NCI-H2171 (cell line): ENCODE measurements at regions not wholly inside any gene's neighbourhood (a gene's known extent, or its start where the extent isn't known, plus 50 kb on each side); places are given as distances from the start of the nearest gene placed in this dataset.

ENCODE experiments used
- DNase-seq: peaks from one replicate; lab custom pipeline; 2025; lab: John Stamatoyannopoulos, UW

DNA sequence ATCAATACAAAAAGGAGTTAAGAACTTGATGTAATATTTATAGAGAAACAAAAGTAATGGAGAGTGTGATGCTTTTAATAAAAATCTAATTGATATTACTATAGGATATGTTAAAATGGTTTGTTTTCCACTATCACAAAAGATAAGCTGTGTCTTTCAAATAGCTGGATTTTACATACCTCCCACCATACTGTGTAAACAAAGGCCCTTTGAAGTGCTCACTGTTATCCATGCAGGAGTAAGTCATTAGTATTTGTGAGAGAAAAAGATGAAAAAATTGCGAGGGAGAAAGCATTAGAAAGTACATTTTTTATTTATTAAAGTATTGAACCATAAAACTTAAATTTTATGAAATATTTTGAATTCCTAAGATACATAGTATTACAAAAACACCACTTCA lies 733.0 kb downstream of the GRIK2 start:
- DNase-seq = no peak

GRCh38 chr6:102127253-102127652 lies 733.7 kb downstream of the GRIK2 start:
- no peak for DNase-seq

DNA sequence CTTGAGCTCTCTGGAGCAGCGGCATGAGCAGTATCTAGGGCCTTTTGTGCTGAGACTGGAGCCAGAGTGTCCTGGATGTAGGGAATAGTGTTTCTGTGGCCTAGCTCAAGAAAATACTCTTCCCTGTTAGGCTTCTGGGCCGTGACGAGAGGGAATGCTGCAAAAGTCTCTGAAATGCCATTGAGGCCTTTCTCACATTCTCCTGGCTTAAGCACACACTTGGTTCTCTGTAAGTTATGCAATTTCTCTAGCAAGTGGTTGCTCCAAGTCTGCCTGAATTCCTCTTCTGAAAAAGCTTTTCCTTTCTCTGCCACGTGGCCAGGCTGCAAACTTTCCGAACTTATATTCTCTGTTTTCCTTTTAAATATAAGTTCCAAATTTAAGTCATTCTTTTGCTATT lies 744.4 kb downstream of the GRIK2 start:
- no peak for DNase-seq

DNA sequence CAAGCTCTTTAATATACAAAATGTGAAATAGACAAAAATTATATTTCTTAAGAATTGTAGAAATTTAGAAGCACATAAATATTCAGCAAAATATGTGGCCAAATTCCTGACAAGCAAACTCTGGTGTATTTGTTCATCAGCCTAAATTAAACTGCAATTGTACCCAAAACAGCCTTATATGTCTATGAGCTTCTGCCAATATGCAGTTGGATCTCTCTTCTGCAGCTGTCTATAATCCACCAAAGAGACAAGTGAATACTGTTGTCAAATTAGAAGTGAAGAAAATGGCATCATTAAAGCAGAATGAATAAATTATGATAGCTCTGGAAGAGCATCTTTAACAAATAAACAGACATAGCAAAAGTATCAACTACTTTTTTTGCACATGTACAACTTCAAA lies 755.7 kb downstream of the GRIK2 start:
- DNase-seq = no peak

DNA sequence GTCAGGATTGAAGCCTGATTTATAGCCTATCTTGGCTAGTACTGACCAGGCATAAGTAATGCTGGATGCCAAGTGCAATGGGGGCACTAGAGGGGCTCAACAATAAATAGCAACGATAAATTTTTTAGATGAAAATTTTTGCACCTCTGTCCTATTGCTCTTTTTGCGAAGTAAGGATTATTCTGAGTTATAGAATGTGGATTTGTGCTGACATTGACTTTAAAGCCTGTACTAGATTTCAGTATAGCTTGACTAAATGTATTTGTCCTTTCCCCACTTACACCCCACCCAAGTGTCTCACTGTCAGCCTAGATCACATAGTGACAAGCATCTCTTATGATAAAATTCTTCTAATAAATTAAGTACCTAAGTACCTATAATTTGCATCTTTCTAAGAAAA lies 757.0 kb downstream of the GRIK2 start:
- no peak for DNase-seq

DNA sequence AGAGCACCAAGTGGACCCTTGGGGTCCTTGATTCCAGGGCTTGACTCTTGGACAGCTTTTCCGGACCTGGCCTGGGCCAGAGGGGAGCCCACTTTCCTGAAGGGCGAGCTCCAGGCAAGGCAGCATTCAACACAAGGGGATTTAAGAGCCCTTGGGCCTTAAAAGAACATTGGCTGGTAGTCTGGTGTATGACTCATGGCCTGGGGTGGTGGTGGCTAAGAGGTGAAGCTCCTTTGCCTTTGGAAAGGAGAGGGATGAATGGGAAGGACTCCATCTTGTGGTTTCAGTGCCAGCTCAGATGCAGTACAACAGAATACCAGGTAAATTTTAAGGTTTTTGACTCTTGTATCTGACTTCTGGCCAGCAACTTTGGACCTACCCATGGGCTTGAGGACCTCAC lies 760.7 kb downstream of the GRIK2 start:
- DNase-seq = no peak

DNA sequence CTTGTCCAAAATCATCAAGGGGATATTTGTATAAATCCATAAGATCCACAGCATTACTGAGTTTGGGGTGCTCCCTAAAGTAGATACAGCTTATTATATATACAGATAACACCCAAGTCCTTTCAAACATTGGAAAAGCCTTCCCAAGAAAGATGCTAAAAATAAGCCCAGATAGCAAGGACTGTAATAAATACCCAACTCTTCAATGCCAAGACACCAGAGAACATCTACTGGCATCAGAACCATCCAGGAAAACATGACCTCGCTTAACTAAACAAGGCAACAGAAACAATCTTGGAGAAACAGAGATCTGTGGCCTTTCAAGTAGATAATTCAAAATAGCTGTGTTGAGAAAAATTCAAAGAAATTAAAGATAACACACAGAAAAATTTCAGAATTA lies 761.4 kb downstream of the GRIK2 start:
- no peak for DNase-seq

GRCh38 chr6:102169802-102170201 lies 776.3 kb downstream of the GRIK2 start:
- peak; percentile 69 for DNase-seq

DNA sequence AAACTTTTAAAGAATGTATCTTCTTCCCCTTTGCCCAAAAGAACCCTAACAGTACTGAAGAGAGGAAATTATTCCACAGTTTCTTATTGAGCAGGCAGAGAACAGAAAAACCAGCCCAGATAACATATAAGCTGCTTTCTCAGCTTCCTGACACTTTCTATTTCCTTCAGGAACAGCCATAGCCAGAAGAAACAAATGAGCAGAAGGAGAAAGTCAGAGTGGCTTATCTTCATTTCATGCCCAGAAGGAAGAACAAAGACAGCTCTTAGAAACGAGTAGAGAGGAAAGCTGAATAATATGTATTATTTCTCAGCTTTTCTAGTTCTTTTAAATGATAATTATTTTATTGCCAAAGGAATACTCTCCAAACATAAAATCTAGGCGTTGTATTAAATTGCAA lies 793.7 kb downstream of the GRIK2 start:
- no peak for DNase-seq

DNA sequence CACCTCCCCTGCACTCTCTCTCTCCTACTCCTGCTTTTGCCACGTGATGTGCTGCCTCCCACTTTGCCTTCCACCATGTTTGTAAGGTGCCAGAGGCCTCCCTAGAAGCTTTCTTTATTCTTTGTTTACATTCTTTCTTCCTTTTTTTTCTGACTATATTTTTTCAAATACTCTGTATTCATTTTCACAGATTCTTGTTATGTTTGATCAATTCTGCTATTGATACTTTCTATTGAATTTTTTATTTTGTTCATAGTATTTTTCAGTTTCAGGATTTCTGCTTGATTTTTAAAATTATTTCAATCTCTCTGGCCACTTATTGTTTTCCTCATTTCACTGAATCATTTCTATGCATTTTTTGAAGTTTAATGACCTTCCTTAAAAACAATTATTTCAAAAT lies 801.8 kb downstream of the GRIK2 start:
- DNase-seq = no peak

GRCh38 chr6:102197211-102197610 lies 803.7 kb downstream of the GRIK2 start:
- DNase-seq = no peak

DNA sequence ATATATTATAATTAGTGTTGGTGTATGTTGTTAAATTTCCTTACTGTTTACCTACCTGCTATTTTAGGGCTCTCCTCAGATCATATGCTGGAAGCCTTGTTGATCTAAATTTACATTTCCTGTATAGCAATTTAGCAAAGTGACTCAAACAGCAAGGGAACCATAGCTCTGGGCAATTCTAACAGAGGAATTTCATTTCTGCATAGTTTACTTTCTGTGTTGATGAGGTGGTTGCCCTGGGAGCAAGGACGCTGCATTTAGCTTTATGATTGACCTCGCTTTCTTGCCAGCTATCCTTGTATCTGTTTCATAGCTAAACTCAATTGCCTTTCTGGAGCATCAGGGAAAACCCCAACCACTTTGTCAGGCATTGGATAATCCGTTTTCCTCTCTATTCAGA lies 810.8 kb downstream of the GRIK2 start:
- no peak for DNase-seq

GRCh38 chr6:102215425-102215824 lies 821.9 kb downstream of the GRIK2 start:
- DNase-seq = no peak

DNA sequence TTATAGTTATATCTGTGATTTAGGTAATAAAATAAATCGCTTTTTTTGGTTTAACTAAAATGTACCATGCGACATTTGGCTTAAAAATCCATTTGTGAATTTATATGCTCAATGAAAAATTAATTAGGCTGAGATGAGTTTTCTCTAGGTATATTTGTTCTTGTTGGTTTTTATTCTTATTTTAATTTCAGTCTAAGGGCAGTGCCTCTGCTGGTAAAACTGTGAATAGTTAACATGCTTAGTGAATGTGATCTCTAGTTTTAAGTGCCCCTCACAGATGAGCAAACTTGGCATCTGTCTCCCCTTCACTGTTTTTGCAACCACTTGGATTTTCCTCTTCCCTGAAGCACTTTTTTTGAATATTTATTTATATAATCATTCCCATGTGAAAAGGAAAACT lies 822.7 kb downstream of the GRIK2 start:
- DNase-seq = no peak

- no peak for DNase-seq
Observed at GRCh38 chr6:102223942-102224341, 830.4 kb downstream of the GRIK2 start.

GRCh38 chr6:102229271-102229670 lies 835.8 kb downstream of the GRIK2 start:
- no peak for DNase-seq
